Caco-2 (cell line): ENCODE measurements at regions not wholly inside any gene's neighbourhood (a gene's known extent, or its start where the extent isn't known, plus 50 kb on each side); places are given as distances from the start of the nearest gene placed in this dataset.

Source experiments
- BruUV-seq: library from RNA; stranded (reverse); fragments of 400-500 nt; replicated peaks from 2 replicates; lab custom pipeline; 2021; lab: Mats Ljungman, UMichigan
- CTCF ChIA-PET: fragments of 300-600 bp; sonication (Branson Sonifier 250); formaldehyde crosslinking; loops from one replicate; lab custom pipeline; 2022; ENCODE audit warnings: antibody characterized with exemption; lab: Charles Lee
- POLR2A ChIA-PET: fragments of 300-600 bp; sonication (Branson Sonifier 250); formaldehyde crosslinking; loops from one replicate; lab custom pipeline; 2022; ENCODE audit warnings: antibody characterized with exemption; lab: Charles Lee
- DNase-seq, 2 experiments: peaks; one replicate each; pipeline versions ENCODE4 v3.0.0 to v3.0.0-alpha.2; 2020 to 2022
- H3K27me3 ChIP-seq: replicated peaks from 2 replicates; pipeline ENCODE4 v1.6.0; 2011; ENCODE audit warnings: low read length; ENCODE audit not compliant: control insufficient read depth, insufficient read depth
- H3K36me3 ChIP-seq: 2 replicates; pipeline ENCODE4 v1.5.1; 2011; ENCODE audit warnings: low read length; ENCODE audit not compliant: control insufficient read depth, insufficient read depth
- H3K4me1 ChIP-seq: fragments of 250-450 bp; sonication (Bioruptor Pico); 2 replicates; pipeline ENCODE4 v1.5.1; 2020; ENCODE audit warnings: mild to moderate bottlenecking
- H3K4me3 ChIP-seq: 2 replicates; pipeline ENCODE4 v1.5.1; 2011; ENCODE audit warnings: low read depth, mild to moderate bottlenecking, control low read depth, low read length
- H3K9me3 ChIP-seq: fragments of 250-450 bp; sonication (Bioruptor Pico); 2 replicates; pipeline ENCODE4 v1.5.1; 2020; ENCODE audit warnings: mild to moderate bottlenecking, moderate library complexity
- H3K27ac Mint-ChIP-seq: one replicate; pipeline ENCODE4 v1.8.0; 2022; ENCODE audit warnings: mixed read lengths; ENCODE audit not compliant: unreplicated experiment
- H3K27me3 Mint-ChIP-seq: one replicate; pipeline ENCODE4 v1.8.0; 2022; ENCODE audit warnings: mixed read lengths; ENCODE audit not compliant: insufficient read depth, unreplicated experiment
- H3K36me3 Mint-ChIP-seq: one replicate; pipeline ENCODE4 v1.8.0; 2022; ENCODE audit warnings: mild to moderate bottlenecking, mixed read lengths; ENCODE audit not compliant: insufficient read depth, unreplicated experiment
- H3K4me1 Mint-ChIP-seq: one replicate; pipeline ENCODE4 v1.8.0; 2022; ENCODE audit warnings: low read depth, mixed read lengths; ENCODE audit not compliant: unreplicated experiment
- H3K4me3 Mint-ChIP-seq: one replicate; pipeline ENCODE4 v1.8.0; 2022; ENCODE audit warnings: mild to moderate bottlenecking, moderate library complexity, mixed read lengths; ENCODE audit not compliant: unreplicated experiment
- H3K9me3 Mint-ChIP-seq: one replicate; pipeline ENCODE4 v1.8.0; 2022; ENCODE audit warnings: mixed read lengths; ENCODE audit not compliant: unreplicated experiment
- CTCF ChIP-seq, 2 experiments: fragments of 200-600 bp in 1 of 2; IDR thresholded peaks; 1 replicate in 1 of 2; 2 replicates in 1 of 2; pipeline versions ENCODE4 v1.5.1 to v1.8.0; 2011 to 2022; ENCODE audit warnings: antibody characterized with exemption in 1 of 2, control low read depth in 1 of 2, inconsistent platforms in 1 of 2, low read depth in 1 of 2, low read length in 1 of 2, mild to moderate bottlenecking in 1 of 2, moderate library complexity in 1 of 2; ENCODE audit not compliant: insufficient read depth in 1 of 2, severe bottlenecking in 1 of 2, unreplicated experiment in 1 of 2
- intact Hi-C: fragments of 100-400 bp; cut with micrococcal nuclease; formaldehyde crosslinking; loops from one replicate; pipeline ENCODE4 v1.10.0; 2022; ENCODE audit not compliant: unreplicated experiment

- POLR2A ChIA-PET = no interaction called here
- H3K36me3 Mint-ChIP-seq = no peaks in the 10 kb centered on the region
Observed at GRCh38 chr7:113816639-113817038, 102.2 kb downstream of the PPP1R3A start.

GRCh38 chr7:113813471-113813870 lies 105.3 kb downstream of the PPP1R3A start:
- Histone ChIP-seq H3K9me3 (no peaks in the 10 kb centered on the region), H3K27me3 (no peaks in the 10 kb centered on the region), H3K36me3 (no peaks in the 10 kb centered on the region), H3K4me1 (no peaks in the 10 kb centered on the region), H3K4me3 (no peak overlapping the region)
- BruUV-seq = no TSS peak
- TF ChIP-seq CTCF (IDR thresholded peaks at IDR 0.05; ENCODE audit: insufficient read depth in 1 of 2, low read depth in 1 of 2, low read length in 1 of 2, severe bottlenecking in 1 of 2, unreplicated experiment in 1 of 2) = no peak
- ChIA-PET CTCF (no interaction called here), POLR2A (no interaction called here)
- Mint-ChIP-seq H3K27ac (no peak overlapping the region), H3K9me3 (no peaks in the 10 kb centered on the region), H3K4me3 (no peak overlapping the region), H3K27me3 (no peaks in the 10 kb centered on the region), H3K4me1 (no peaks in the 10 kb centered on the region), H3K36me3 (no peaks in the 10 kb centered on the region)
- DNase-seq = no peak
- intact Hi-C loops = no loop called here

More at GRCh38 chr7:113816639-113817038, 102.2 kb downstream of the PPP1R3A start:
- no TSS peak for BruUV-seq
- Mint-ChIP-seq H3K27ac (no peak overlapping the region), H3K4me3 (no peak overlapping the region), H3K27me3 (no peaks in the 10 kb centered on the region), H3K4me1 (no peaks in the 10 kb centered on the region), H3K9me3 (no peaks in the 10 kb centered on the region)
- intact Hi-C loops = no loop called here
- Histone ChIP-seq H3K27me3 (no peaks in the 10 kb centered on the region), H3K4me1 (no peaks in the 10 kb centered on the region), H3K4me3 (no peak overlapping the region), H3K36me3 (no peaks in the 10 kb centered on the region), H3K9me3 (no peaks in the 10 kb centered on the region)
- DNase-seq = no peak
- CTCF ChIA-PET = no interaction called here
- no peak for TF ChIP-seq CTCF (IDR thresholded peaks at IDR 0.05; ENCODE audit: insufficient read depth in 1 of 2, low read depth in 1 of 2, low read length in 1 of 2, severe bottlenecking in 1 of 2, unreplicated experiment in 1 of 2)

DNA sequence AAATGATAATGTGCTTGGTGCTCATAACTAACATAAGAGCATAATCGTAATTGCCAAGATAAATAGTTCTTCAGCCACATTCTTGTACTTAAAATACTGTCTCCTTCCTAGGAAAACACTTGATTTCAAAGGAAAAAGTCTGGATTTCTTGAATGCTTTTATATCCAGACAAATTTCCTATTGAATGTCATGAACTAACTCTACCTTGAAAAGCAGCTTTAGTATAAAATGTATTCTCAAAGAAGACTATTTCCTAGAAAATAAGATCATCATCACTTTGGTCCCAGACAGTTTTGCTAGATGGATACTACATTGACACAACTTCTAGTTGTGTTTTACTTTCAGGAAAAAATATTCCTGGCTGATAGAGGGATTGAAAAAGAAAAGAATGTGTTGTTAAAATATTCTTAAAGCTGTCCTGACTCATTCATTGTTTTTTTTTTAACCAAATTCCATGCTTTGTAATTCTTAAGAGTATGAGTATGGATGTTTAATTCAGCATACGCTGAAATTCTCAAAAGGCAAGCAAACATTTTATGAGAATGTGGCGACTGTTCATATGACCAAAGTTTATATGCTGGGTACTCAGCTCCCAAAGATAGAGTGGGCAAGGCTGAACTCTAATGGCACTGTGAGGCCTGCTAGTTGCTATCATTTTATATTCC lies 106.1 kb downstream of the PPP1R3A start:
- Mint-ChIP-seq H3K27me3 (no peaks in the 10 kb centered on the region), H3K9me3 (no peaks in the 10 kb centered on the region), H3K4me1 (no peaks in the 10 kb centered on the region), H3K4me3 (no peak overlapping the region), H3K27ac (no peak overlapping the region), H3K36me3 (no peaks in the 10 kb centered on the region)
- Histone ChIP-seq H3K27me3 (no peaks in the 10 kb centered on the region), H3K4me3 (no peak overlapping the region), H3K36me3 (no peaks in the 10 kb centered on the region), H3K4me1 (no peaks in the 10 kb centered on the region), H3K9me3 (no peaks in the 10 kb centered on the region)
- DNase-seq = no peak
- CTCF ChIA-PET = no interaction called here
- POLR2A ChIA-PET = no interaction called here
- TF ChIP-seq CTCF (IDR thresholded peaks at IDR 0.05; ENCODE audit: insufficient read depth in 1 of 2, low read depth in 1 of 2, low read length in 1 of 2, severe bottlenecking in 1 of 2, unreplicated experiment in 1 of 2) = no peak
- no TSS peak for BruUV-seq
- intact Hi-C loops = no loop called here
